HG02759 (cell line): ENCODE measurements at regions not wholly inside any gene's neighbourhood (a gene's known extent, or its start where the extent isn't known, plus 50 kb on each side); places are given as distances from the start of the nearest gene placed in this dataset.
"Not testable (repeated sequence)": the region's sequence is repeated elsewhere in the genome, so short reads cannot be mapped to it uniquely, and the experiment has no call there.

Source experiments
- ATAC-seq: cut with Tn5 transposase; IDR thresholded peaks from one replicate; pipeline ENCODE4 v1.9.1; 2021; ENCODE audit warnings: mild to moderate bottlenecking, moderate library complexity; ENCODE audit not compliant: unreplicated experiment

DNA sequence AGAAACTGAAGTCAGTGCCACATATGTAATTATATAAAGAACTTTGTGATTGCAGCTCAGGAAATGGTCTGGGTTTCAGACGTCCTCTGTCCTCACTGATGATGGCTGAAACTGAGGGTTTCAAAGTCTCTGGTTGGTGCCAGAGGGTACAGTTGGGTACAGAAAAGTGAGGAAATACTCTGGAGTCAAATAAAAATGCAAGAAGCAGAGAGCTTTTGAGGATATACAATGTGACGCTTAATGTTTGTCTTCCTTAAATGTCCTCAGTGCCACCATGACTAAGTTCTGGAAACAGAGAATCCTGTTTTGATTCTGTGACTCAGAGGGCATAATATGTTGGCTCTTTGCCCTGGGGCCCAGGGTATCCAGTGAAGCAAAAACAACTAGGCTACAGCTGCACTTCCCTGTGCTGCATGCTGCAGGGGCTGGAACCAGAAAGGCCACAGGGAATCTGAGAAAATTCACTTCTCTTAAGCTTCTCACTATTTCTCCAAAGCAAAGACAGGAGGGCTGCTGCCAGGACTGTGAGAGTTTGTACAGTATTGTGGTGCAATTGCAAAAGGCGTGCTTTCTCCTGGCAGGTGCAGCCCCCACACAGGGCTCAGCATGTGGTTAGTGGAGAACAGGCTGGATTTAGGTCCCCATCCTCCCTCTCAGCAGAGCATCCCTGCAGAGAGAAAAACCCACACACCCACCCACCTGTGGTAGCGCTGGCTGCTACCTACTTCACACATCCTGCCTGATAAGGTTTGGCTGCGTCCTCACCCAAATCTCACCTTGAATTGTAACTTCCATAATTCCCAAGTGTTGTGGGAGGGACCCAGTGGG lies 169.5 kb upstream of the SVIL start:
- ATAC-seq = no peak

- no peak for ATAC-seq
Measured at GRCh38 chr10:29802171-29802570, 167.4 kb upstream of the SVIL start.

DNA sequence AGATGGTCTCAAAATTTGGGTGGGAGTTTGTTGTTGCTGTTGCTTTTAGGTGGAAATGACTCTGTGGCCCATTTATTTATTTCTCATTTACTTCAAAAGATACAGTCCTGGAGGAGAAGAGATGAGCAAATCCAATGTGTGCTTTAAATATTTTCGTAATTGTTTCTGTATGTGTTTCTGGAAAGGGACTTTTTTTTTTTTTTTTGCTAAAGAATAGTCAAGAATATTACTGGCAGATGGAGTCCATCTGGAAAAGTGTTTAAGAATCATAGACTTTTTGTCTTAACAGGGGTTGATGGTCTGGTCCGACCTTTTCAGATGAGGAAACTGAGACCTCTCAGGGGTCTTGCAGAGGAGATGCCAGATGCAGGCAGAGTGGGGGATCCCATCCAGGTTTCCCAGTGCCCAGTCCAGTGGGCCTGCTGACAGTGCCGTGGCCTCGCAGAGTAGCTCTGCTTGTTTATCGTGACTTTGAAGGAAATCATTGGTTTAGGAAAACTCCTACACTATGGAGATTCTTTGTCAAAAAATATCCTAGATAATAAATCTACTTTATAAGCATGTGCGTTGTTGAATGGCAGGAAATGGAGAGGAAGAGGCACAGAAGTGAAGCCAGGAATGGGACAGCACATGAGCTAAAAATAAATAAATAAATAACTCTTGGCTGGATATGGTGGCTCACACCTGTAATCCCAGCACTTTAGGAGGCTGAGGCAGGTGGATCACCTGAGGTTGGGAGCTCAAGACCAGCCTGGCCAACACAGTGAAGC lies 164.3 kb upstream of the SVIL start:
- no peak for ATAC-seq

- no peak for ATAC-seq
Measured at GRCh38 chr10:29797616-29798015, 162.8 kb upstream of the SVIL start.

DNA sequence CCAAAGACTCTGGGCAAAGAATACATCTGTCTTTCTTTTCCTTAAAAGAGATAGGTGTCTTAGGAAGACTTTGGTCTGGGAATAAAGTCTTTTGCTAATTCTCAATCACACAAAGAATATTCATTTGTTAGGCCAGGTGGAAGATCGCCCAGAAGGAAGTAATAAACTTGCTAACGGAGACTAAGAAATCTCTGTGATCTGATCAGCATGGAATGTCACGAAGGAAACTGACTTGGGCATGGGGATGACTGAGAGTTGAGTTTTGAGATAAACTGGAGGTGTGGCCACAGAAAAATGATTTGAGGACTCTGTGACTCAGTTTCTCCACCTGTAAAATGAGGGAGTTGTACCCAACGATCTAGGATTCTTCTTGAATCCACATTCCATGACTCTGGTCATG lies 161.1 kb upstream of the SVIL start:
- no peak for ATAC-seq

- no peak for ATAC-seq
Measured at GRCh38 chr10:29794776-29795611, 160.2 kb upstream of the SVIL start.

- no peak for ATAC-seq
Measured at GRCh38 chr10:29791773-29792172, 157.0 kb upstream of the SVIL start.

- no peak for ATAC-seq
Measured at GRCh38 chr10:29790207-29790606, 155.4 kb upstream of the SVIL start.

DNA sequence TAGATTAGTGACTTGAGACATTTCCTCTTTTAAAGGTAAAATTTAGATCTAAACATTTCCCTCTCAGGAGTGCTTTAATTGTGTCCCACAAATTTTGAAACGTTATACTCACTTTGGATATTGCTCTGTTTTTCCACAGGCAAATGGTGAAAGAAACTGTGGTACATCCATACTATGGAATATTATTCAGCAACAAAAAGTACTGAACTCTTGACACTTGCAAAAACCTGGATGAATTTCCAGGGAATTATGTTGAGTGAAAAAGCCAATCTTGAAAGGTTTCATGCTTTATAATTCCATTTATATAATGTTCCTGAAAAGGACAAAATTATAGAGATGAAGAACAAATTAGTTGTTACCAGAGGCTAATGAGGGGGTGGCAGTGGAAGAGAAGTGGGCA lies 153.3 kb upstream of the SVIL start:
- no peak for ATAC-seq

DNA sequence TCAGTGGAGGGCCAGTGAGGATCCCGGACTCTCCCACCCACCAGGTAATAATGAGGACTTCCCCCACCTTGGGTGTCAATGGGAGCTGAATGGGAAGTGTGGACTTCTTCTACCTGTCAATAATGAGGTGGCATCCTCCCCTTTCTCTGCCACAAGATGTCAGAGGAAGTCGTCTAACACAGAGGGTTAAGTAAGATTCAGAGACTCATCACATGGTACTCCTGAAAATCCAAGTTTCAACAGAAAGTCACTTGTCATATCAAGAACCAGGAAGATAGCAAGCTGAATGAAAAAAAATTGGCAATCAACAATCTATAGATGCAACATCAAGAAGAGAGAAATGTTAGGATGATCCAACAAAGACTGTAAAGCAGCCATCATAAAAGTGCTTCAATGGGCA lies 150.9 kb upstream of the SVIL start:
- ATAC-seq = no peak

GRCh38 chr10:29784175-29784773 lies 149.5 kb upstream of the SVIL start:
- no peak for ATAC-seq

DNA sequence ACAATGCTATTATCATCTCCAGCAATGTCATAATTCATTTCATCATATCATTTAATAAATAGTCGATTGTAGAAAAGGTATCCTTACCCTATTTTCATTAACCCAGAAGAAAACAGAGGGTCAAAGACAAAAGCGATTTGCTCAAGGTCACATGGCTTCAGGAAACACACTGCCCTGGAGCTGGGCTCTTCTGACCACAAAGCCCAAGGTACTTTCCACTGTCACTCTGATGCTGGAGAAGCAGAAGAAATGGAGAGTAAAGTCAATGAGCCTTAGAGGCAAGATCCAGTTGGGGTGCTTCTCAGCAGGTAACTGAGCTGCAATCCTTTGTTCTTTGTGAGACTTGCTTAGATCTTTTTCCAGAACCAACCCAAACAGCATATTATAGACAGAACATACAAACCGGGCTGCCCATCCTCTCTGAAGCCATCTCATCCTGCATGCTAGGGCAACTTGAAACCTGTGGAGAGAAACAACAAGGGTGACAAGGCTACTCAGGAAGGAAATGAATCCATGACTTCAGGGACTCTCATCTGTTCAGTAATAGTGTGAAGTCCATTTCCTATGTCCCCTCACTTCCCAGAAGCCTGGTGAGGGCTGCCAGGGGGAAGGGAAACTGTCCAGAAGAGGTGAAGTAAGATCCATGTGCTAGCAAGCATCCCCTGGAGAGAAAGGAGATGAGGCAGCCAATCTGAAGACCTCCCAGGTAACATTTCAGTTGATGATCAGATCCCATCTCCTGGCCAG lies 148.6 kb upstream of the SVIL start:
- peak; percentile 58 for ATAC-seq

DNA sequence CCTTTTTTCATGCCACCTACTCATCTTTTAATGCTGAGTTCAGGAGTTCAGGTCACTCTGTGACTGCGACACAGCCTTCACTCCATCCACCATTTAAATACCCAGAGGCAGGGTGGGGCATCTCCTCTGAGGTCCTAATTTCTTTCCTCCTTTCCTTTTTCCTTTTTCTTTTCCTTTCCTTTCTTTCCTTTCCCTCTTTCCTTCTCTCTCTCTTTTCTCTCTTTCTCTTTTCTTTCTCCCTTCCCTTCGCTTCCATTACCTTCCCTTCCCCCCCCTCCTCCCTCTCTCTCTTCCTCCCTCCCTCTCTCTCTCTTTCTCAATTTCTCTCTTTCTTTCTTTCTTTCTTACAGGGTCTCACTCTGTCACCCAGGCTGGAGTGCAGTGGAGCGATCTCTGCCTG lies 145.9 kb upstream of the SVIL start:
- no peak for ATAC-seq

- ATAC-seq = no peak
Measured at GRCh38 chr10:29780096-29780495, 145.3 kb upstream of the SVIL start.

DNA sequence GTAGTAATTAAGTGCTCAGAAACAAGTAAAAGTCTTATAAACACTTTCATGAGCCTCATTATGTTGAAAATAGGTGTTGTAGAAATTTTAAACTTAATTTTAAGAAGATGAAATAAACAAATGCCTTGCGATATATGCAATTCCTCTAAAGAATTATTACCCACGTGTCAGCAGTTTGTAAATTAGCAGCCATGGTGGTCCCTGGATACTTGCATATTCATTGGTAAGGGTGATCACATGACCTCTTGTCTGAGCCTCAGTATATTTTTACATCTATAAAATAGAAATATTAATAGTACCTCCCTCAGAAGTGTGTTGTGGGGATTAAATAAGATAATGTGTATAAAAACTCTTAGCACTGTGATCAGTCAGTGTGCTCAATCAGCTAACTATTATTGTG lies 141.5 kb upstream of the SVIL start:
- ATAC-seq = no peak

DNA sequence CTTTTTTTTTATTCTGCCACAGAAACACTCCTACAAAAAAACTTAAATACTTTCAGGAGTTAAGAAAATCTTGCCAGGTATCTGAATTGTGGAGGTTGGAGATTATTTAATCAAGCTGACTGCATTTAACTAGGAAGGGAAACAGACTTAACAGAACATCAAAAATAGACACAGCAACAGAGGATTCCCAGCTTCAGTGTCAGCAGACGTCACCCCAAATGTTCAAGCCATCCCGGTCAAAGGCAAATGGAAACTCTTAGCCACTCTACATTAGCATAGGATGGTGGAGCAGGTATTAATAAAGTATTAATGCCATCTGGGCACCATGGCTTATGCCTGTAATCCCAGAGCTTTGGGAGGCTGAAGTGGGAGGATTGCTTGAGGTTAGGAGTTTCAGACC lies 139.7 kb upstream of the SVIL start:
- no peak for ATAC-seq

DNA sequence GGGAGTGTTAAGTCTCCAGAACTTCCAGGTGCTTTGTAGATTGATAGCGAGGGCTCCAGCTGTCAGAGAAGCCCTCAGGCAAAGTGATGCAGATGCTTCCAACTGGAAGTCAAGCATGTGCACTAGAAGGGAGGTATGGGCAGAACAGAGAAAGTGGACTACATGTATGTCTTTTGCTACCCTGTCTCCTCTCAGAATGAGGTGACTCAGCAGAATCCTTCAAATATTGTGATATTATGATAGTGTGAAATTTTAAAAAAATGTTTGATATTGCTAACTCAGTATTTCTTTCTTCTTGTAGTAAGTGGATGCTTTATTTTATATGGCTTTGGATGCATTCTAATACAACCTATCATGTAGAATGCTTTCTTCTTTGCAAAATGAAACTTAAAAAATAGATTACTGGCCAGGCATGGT lies 138.9 kb upstream of the SVIL start:
- no peak for ATAC-seq

DNA sequence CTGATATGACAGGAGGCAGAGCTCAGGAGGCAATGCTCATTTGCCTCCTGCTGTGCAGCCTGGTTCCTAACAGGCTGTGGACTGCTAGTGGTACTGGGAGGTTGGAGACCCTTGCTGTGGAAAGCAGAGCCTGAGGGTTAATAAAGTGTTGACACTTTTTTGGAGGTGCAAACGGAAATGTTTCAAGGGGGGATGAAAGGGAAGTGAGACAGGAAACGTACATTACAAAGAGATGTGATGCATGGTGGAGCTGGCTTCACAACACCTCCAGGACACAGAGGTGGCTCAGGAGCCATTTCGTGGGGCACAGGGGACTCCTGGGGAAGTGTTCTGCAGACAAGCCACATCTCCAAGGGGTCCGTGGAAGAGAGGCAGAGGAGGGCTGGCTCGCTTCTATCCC lies 137.6 kb upstream of the SVIL start:
- ATAC-seq = no peak

DNA sequence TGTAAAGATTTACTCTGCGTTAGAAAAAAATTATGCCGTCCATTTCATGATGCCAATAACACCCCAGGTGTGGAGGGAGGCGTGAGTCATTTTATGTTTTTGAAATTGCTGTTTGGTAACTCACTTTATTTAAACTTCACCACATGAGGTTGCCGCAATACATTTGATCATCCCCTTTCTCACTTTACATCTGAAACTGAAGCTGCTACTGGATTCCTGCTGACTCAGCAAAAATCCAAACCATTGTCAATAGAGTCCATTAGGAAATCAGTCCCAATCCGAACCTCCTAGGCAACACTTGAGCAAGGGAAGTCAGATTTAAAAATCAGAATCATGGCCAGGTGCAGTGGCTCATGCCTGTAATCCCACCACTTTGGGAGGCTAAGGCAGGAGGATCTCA lies 136.6 kb upstream of the SVIL start:
- no peak for ATAC-seq

GRCh38 chr10:29769277-29769676 lies 134.5 kb upstream of the SVIL start:
- ATAC-seq = not testable (repeated sequence)
